K562 (cell line): ENCODE measurements at regions not wholly inside any gene's neighbourhood (a gene's known extent, or its start where the extent isn't known, plus 50 kb on each side); places are given as distances from the start of the nearest gene placed in this dataset.

Experiments used
- ATAC-seq: fragments of 200-7000 bp; cut with Tn5 transposase; 3 replicates; pipeline ENCODE4 v1.9.1; 2020; ENCODE audit warnings: moderate library complexity
- BruUV-seq: library from RNA; stranded (reverse); fragments of 400-500 nt; replicated peaks from 2 replicates; lab custom pipeline; 2021; lab: Mats Ljungman, UMichigan
- CTCF ChIA-PET: fragments of 300-600 bp; formaldehyde crosslinking; extraction: SDS; loops from one replicate; lab custom pipeline; 2021; ENCODE audit warnings: low intra/inter-chr PET ratio; lab: Yijun Ruan, JAX
- POLR2A ChIA-PET: fragments of 300-600, 350-650 bp; sonication (Branson Sonifier 250); formaldehyde crosslinking; extraction: SDS; loops from one replicate; lab custom pipeline; 2021; ENCODE audit warnings: antibody characterized with exemption, inconsistent platforms; lab: Yijun Ruan, JAX
- DNase-seq, 4 experiments: peaks; one replicate each; pipeline versions ENCODE4 v3.0.0 to v3.0.0-alpha.2; 2011 to 2018; ENCODE audit warnings: low spot score in 3 of 4, mixed read lengths in 3 of 4; ENCODE audit errors: extremely low read depth in 1 of 4
- FAIRE-seq: peaks from 2 replicates; lab custom pipeline; 2011; peaks lifted over from hg19 to GRCh38; lab: Jason Lieb, UNC
- H2AFZ ChIP-seq: 2 replicates; pipeline ENCODE4 v1.6.0; 2011; ENCODE audit warnings: low read depth, low read length, control low read depth, inconsistent platforms
- H3K27ac ChIP-seq: fragments of 200-600 bp; 3 replicates; pipeline ENCODE4 v1.8.0; 2011; ENCODE audit warnings: low read depth, mild to moderate bottlenecking, control low read depth, inconsistent platforms, low read length, moderate library complexity, mixed read lengths; ENCODE audit errors: extremely low read depth
- H3K27me3 ChIP-seq, 2 experiments: fragments of 300-600 bp in 1 of 2; 2 replicates in 1 of 2; 3 replicates in 1 of 2; pipeline versions ENCODE4 v1.6.0 to v1.8.0; 2011; ENCODE audit warnings: inconsistent platforms in 2 of 2, low read length in 2 of 2, mild to moderate bottlenecking in 1 of 2, mixed read lengths in 1 of 2, moderate library complexity in 1 of 2; ENCODE audit not compliant: control insufficient read depth in 2 of 2, insufficient read depth in 2 of 2
- H3K36me3 ChIP-seq: fragments of 300-600 bp; 3 replicates; pipeline ENCODE4 v1.8.0; 2011; ENCODE audit warnings: mild to moderate bottlenecking, low read length, inconsistent platforms; ENCODE audit not compliant: control insufficient read depth, insufficient read depth
- H3K4me1 ChIP-seq, 2 experiments: fragments of 200-600 bp in 1 of 2; replicated peaks in 1 of 2; 2 replicates in 1 of 2; 3 replicates in 1 of 2; pipeline versions ENCODE4 v1.5.1 to v1.8.0; 2011; ENCODE audit warnings: inconsistent platforms in 2 of 2, low read length in 2 of 2, mild to moderate bottlenecking in 1 of 2, mixed read lengths in 1 of 2, moderate library complexity in 1 of 2; ENCODE audit not compliant: control insufficient read depth in 2 of 2, insufficient read depth in 2 of 2
- H3K4me2 ChIP-seq: 2 replicates; pipeline ENCODE4 v1.6.1; 2011; ENCODE audit warnings: low read length, control low read depth, inconsistent platforms, mixed read lengths; ENCODE audit not compliant: insufficient read depth
- H3K4me3 ChIP-seq: fragments of 200-600 bp; sonication (generic), shearing (Covaris generic); 2 replicates; pipeline ENCODE4 v1.5.1; 2016; ENCODE audit warnings: control low read depth, inconsistent platforms
- H3K79me2 ChIP-seq: fragments of 200-600 bp; 3 replicates; pipeline ENCODE4 v1.8.0; 2011; ENCODE audit warnings: low read length, inconsistent platforms; ENCODE audit not compliant: control insufficient read depth, insufficient read depth
- H3K9ac ChIP-seq, 2 experiments: 2 replicates each; pipeline versions ENCODE4 v1.6.0 to v1.6.1; 2011; ENCODE audit warnings: low read depth in 2 of 2, low read length in 2 of 2, control low read depth in 1 of 2, inconsistent platforms in 1 of 2, mild to moderate bottlenecking in 1 of 2, mixed read lengths in 1 of 2; ENCODE audit not compliant: insufficient read depth in 1 of 2
- H3K9me1 ChIP-seq: one replicate; pipeline ENCODE4 v1.6.0; 2011; ENCODE audit warnings: inconsistent platforms, mild to moderate bottlenecking, low read length, moderate library complexity; ENCODE audit not compliant: control insufficient read depth, insufficient read depth
- H3K9me3 ChIP-seq: replicated peaks from 2 replicates; pipeline ENCODE4 v1.5.1; 2011; ENCODE audit warnings: low read depth, low read length, inconsistent platforms; ENCODE audit not compliant: control insufficient read depth, insufficient read depth
- H4K20me1 ChIP-seq: replicated peaks from 2 replicates; pipeline ENCODE4 v1.6.1; 2011; ENCODE audit warnings: low read length, inconsistent platforms, mixed read lengths; ENCODE audit not compliant: control insufficient read depth, insufficient read depth
- BMI1 ChIP-seq: fragments of 150-350 bp; IDR thresholded peaks from 2 replicates; pipeline ENCODE4 v1.6.1; 2014; ENCODE audit warnings: low read length
- BRCA1 ChIP-seq, 2 experiments: fragments of 450-650 bp in 1 of 2; sonication (generic) in 1 of 2; formaldehyde crosslinking in 1 of 2; IDR thresholded peaks; 2 replicates each; pipeline versions ENCODE4 v1.5.0 to v1.6.1; 2017 to 2020; ENCODE audit warnings: mild to moderate bottlenecking in 1 of 2, missing genetic modification reagents in 1 of 2
- BRF2 ChIP-seq: IDR thresholded peaks from 3 replicates; pipeline ENCODE4 v1.6.1; 2011; ENCODE audit warnings: borderline replicate concordance, mild to moderate bottlenecking; ENCODE audit not compliant: insufficient read length, insufficient read depth
- CSDE1 ChIP-seq, 2 experiments: fragments of 450-650 bp; IDR thresholded peaks; 2 replicates each; pipeline ENCODE4 v1.6.1; 2016; ENCODE audit warnings: mild to moderate bottlenecking in 1 of 2
- GTF2F1 ChIP-seq: IDR thresholded peaks from 2 replicates; pipeline ENCODE4 v1.6.1; 2011; ENCODE audit warnings: low read depth, low read length, improper control_type of control experiment
- HEY1 ChIP-seq: fragments of 250-450 bp; sonication (Bioruptor Pico); IDR thresholded peaks from 2 replicates; pipeline ENCODE4 v1.5.0; 2020; ENCODE audit warnings: mild to moderate bottlenecking, moderate library complexity, borderline replicate concordance
- MYBL2 ChIP-seq, 2 experiments: fragments of 450-650 bp in 1 of 2; sonication (generic) in 1 of 2; formaldehyde crosslinking in 1 of 2; IDR thresholded peaks; 2 replicates each; pipeline versions ENCODE4 v1.6.1 to v1.8.1; 2017 to 2022; ENCODE audit warnings: borderline replicate concordance in 1 of 2, inconsistent platforms in 1 of 2, low read depth in 1 of 2, mild to moderate bottlenecking in 1 of 2, missing genetic modification reagents in 1 of 2, moderate library complexity in 1 of 2
- WGBS: fragments of 100-300 bp; shearing (Covaris generic); methylation state at CpG from one replicate; pipeline ENCODE4 v1.1.6; 2016; ENCODE audit warnings: low coverage, mixed read lengths; ENCODE audit not compliant: insufficient coverage; ENCODE audit errors: missing lambda C conversion rate; 5-methylcytosine and 5-hydroxymethylcytosine counted together
- in situ Hi-C: fragments of 300-500 bp; cut with MboI; formaldehyde crosslinking; loops from 4 replicates; pipeline ENCODE4 v1.15.0; 2018; ENCODE audit warnings: inconsistent platforms, mixed read lengths
- intact Hi-C: fragments of 100-400 bp; cut with micrococcal nuclease; formaldehyde crosslinking; loops from 2 replicates; pipeline ENCODE4 v1.14.2; 2022
- TF ChIP-seq, protein P1 (sequence below): fragments of 450-650 bp; conservative IDR thresholded peaks from 2 replicates; pipeline ENCODE4 v1.6.1; 2016; ENCODE audit warnings: missing genetic modification characterization, low read depth, mild to moderate bottlenecking, missing compliant biosample characterization, moderate library complexity

GRCh38 chr15:62901087-62901486 lies 141.5 kb upstream of the TPM1 start (continued):
- no peak for TF ChIP-seq MYBL2 (IDR thresholded peaks at IDR 0.05; ENCODE audit: low read depth)
- no peak for TF ChIP-seq MYBL2 (CRISPR knock-in tag; IDR thresholded peaks at IDR 0.05; ENCODE audit: borderline replicate concordance)
- no peak for TF ChIP-seq CSDE1 (IDR thresholded peaks at IDR 0.05)
- TF ChIP-seq, protein P1, sequence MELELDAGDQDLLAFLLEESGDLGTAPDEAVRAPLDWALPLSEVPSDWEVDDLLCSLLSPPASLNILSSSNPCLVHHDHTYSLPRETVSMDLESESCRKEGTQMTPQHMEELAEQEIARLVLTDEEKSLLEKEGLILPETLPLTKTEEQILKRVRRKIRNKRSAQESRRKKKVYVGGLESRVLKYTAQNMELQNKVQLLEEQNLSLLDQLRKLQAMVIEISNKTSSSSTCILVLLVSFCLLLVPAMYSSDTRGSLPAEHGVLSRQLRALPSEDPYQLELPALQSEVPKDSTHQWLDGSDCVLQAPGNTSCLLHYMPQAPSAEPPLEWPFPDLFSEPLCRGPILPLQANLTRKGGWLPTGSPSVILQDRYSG (tag) = no peak
- TF ChIP-seq BMI1 = no peak
- TF ChIP-seq BRF2 = no peak
- TF ChIP-seq BRCA1 (IDR thresholded peaks at IDR 0.05) = no peak
- no peak for TF ChIP-seq BRCA1 (CRISPR knock-in tag; IDR thresholded peaks at IDR 0.05)
- TF ChIP-seq GTF2F1 = no peak

DNA sequence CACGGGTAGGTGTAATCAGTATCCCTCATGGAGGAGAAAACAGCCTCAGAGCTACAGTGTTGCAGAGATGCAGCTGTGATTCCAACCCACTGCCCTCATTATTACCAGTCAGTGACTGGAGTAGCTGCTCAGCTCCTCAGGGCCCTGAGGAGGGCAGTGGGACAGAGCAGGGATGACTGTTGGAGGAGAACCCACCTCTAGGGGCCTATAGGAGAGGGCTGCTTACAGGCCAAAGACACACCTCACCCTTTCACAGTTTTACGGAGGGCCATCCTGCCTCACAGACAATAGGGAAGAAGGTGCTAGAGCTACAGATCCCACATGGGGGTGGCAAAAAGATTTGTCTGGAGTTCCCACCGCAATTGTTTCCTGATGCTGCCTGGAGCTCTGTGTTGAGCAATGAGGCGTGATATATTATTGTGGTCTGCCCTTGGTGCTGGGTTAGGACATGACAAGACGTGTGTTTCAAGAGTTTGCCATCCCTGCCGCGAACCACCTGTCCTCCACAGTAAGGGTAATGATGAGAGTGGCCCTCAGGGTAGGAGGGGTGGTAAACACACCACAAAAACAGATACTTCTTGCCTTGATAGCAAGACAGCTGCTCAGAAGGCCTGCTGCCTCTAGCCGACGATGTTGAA lies 140.5 kb upstream of the TPM1 start:
- no peak overlapping the region for H3K27ac ChIP-seq
- no peaks in the 10 kb centered on the region for H3K79me2 ChIP-seq
- H3K4me1 ChIP-seq = peaks cover 3 to 5% of the 10 kb centered on the region in 2 experiments; a peak in 4 of 5 replicates
- DNase-seq (no peak), ATAC-seq (no peak; the same call in 2 of the 3 replicates), FAIRE-seq (no peak)
- H3K4me2 ChIP-seq = no peak overlapping the region
- in situ Hi-C loops = no loop called here
- H3K9me3 ChIP-seq = no peaks in the 10 kb centered on the region
- POLR2A ChIA-PET = interaction anchor here (0.5 to 0.6 kb wide), 2 partner anchors 37 to 171 kb away, joined by 3 read pairs; no protein-coding TSS in a partner anchor
- H3K9ac ChIP-seq = no peak overlapping the region
- intact Hi-C loops = no loop called here
- H3K27me3 ChIP-seq = peaks cover 27 to 61% of the 10 kb centered on the region in 2 experiments
- 0 out of 2 replicates have a peak, but pooled peaks cover 3% of the 10 kb centered on the region for H4K20me1 ChIP-seq
- peaks cover 3% of the 10 kb centered on the region for H3K9me1 ChIP-seq
- 4% methylated on average over 9 of the region's 9 CpGs for WGBS
- CTCF ChIA-PET = no interaction called here
- H3K36me3 ChIP-seq = no peaks in the 10 kb centered on the region
- H3K4me3 ChIP-seq = no peak overlapping the region
- no peak overlapping the region for H2AFZ ChIP-seq
- TF ChIP-seq HEY1 (CRISPR knock-in tag) = no peak
- no TSS peak for BruUV-seq
